OCI-LY3 (cell line): ENCODE measurements at regions not wholly inside any gene's neighbourhood (a gene's known extent, or its start where the extent isn't known, plus 50 kb on each side); places are given as distances from the start of the nearest gene placed in this dataset.

Experiments used
- H2AFZ ChIP-seq: fragments of 200-600, 300-600 bp; shearing (Covaris generic); 2 replicates; pipeline ENCODE4 v1.6.0; 2014; ENCODE audit warnings: antibody characterized with exemption, low read depth, low read length
- H3K27ac ChIP-seq: fragments of 200-600, 300-600 bp; sonication (generic); 2 replicates; pipeline ENCODE4 v1.5.1; 2014; ENCODE audit warnings: mild to moderate bottlenecking, low read length, moderate library complexity, mixed read lengths
- H3K27me3 ChIP-seq: fragments of 200-600, 300-600 bp; sonication (generic); 2 replicates; pipeline ENCODE4 v1.6.1; 2014; ENCODE audit warnings: low read depth, low read length, mixed read lengths
- H3K36me3 ChIP-seq: fragments of 200-600, 300-600 bp; sonication (generic); replicated peaks from 2 replicates; pipeline ENCODE3; 2014; ENCODE audit warnings: low read depth, low read length, mixed read lengths
- H3K4me1 ChIP-seq: fragments of 300-600, 200-600 bp; sonication (generic); 2 replicates; pipeline ENCODE4 v1.6.1; 2014; ENCODE audit warnings: low read length, mixed read lengths
- H3K4me2 ChIP-seq: fragments of 200-600, 300-600 bp; sonication (generic); 2 replicates; pipeline ENCODE4 v1.6.1; 2014; ENCODE audit warnings: low read length, mixed read lengths
- H3K4me3 ChIP-seq: fragments of 300-600, 200-600 bp; sonication (generic); 2 replicates; pipeline ENCODE4 v1.5.1; 2014; ENCODE audit warnings: antibody characterized with exemption, mild to moderate bottlenecking, low read length, moderate library complexity
- H3K79me2 ChIP-seq: fragments of 300-600, 200-600 bp; shearing (Covaris generic); 2 replicates; pipeline ENCODE4 v1.6.1; 2014; ENCODE audit warnings: mild to moderate bottlenecking, low read length, mixed read lengths
- H3K9ac ChIP-seq: fragments of 300-600, 200-600 bp; shearing (Covaris generic); 2 replicates; pipeline ENCODE4 v1.6.0; 2014; ENCODE audit warnings: mild to moderate bottlenecking, low read length, moderate library complexity
- H3K9me3 ChIP-seq: fragments of 200-600, 300-600 bp; shearing (Covaris generic); 2 replicates; pipeline ENCODE4 v1.6.1; 2014; ENCODE audit warnings: low read length, mixed read lengths; ENCODE audit not compliant: insufficient read depth
- H4K20me1 ChIP-seq: fragments of 200-600, 300-600 bp; sonication (generic); 2 replicates; pipeline ENCODE4 v1.6.1; 2016; ENCODE audit warnings: low read length, mixed read lengths; ENCODE audit not compliant: insufficient read depth
- CTCF ChIP-seq: fragments of 200-600, 300-600 bp; sonication (generic); IDR thresholded peaks from 2 replicates; pipeline ENCODE4 v1.5.1; 2014; ENCODE audit warnings: antibody characterized with exemption, low read length, low read depth
- EZH2phosphoT487 ChIP-seq: fragments of 200-600 bp; shearing (Covaris generic); IDR thresholded peaks from 2 replicates; pipeline ENCODE4 v1.6.1; 2018; ENCODE audit warnings: antibody characterized with exemption, mixed run types, low read depth

DNA sequence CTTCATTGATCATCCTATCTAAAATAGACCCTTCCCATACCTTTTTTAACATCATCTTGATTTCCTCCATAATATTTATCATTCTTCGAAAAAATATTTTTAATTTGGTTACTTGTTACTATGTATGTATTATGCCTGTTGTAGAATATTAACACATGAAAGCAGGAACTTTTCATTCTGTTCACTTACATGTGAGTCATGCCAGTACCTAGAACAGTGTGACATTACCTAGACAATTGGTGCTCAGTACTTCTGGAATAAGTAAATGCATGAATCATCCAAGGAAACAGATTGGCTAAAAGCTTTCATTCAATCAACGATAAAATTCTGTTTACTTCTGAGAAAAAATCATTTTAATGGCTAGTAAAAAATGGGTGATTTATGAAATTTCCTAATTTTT is 76.4 kb downstream of the CXXC4 start:
- no peak overlapping the region for H2AFZ ChIP-seq
- no peaks in the 10 kb centered on the region for H3K79me2 ChIP-seq
- no peaks in the 10 kb centered on the region for H3K4me1 ChIP-seq
- no peak for TF ChIP-seq EZH2phosphoT487
- no peak for TF ChIP-seq CTCF
- no peak overlapping the region for H3K9ac ChIP-seq
- no peak overlapping the region for H3K27ac ChIP-seq
- H3K4me2 ChIP-seq, result no peak overlapping the region
- no peaks in the 10 kb centered on the region for H4K20me1 ChIP-seq
- H3K36me3 ChIP-seq, result no peaks in the 10 kb centered on the region
- no peaks in the 10 kb centered on the region for H3K27me3 ChIP-seq
- no peak overlapping the region for H3K4me3 ChIP-seq
- H3K9me3 ChIP-seq, result no peaks in the 10 kb centered on the region

DNA sequence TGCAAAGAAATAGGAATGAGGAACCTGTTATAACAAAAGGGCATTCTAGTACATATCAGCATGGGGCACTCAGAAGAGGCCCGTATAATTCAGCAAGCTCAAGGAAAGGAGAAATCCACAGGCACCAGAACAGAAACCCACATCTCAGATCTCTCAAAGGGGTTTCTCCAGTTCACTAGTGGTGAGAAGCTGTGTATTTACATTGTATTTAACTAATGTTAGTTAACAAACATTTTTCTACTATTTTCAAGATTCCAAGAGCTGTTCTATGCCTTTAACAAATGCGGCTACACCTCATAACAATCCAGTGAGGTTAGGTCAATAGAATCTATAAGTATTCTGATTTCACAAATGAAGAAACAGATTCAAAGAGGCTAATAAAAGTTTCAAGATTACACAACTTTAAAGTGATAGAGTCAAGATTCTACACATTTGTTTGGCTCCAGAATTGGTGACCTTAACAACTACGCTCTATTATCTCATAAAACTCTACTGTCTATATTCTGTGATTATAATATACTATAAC is 77.3 kb downstream of the CXXC4 start:
- no peaks in the 10 kb centered on the region for H3K4me1 ChIP-seq
- H3K79me2 ChIP-seq, result no peaks in the 10 kb centered on the region
- H3K4me3 ChIP-seq, result no peak overlapping the region
- no peak overlapping the region for H3K27ac ChIP-seq
- no peaks in the 10 kb centered on the region for H3K27me3 ChIP-seq
- no peaks in the 10 kb centered on the region for H3K9me3 ChIP-seq
- TF ChIP-seq EZH2phosphoT487, result no peak
- TF ChIP-seq CTCF, result no peak
- no peaks in the 10 kb centered on the region for H3K36me3 ChIP-seq
- H3K9ac ChIP-seq, result no peak overlapping the region
- no peaks in the 10 kb centered on the region for H4K20me1 ChIP-seq
- H3K4me2 ChIP-seq, result no peak overlapping the region
- no peak overlapping the region for H2AFZ ChIP-seq

GRCh38 chr4:104416725-104417356 is 77.9 kb downstream of the CXXC4 start:
- H3K36me3 ChIP-seq, result no peaks in the 10 kb centered on the region
- H3K9ac ChIP-seq, result no peak overlapping the region
- TF ChIP-seq EZH2phosphoT487 (no peak), CTCF (no peak)
- no peak overlapping the region for H2AFZ ChIP-seq
- H3K9me3 ChIP-seq, result no peaks in the 10 kb centered on the region
- H4K20me1 ChIP-seq, result no peaks in the 10 kb centered on the region
- H3K79me2 ChIP-seq, result no peaks in the 10 kb centered on the region
- no peaks in the 10 kb centered on the region for H3K27me3 ChIP-seq
- H3K4me2 ChIP-seq, result no peak overlapping the region
- H3K27ac ChIP-seq, result no peak overlapping the region
- H3K4me1 ChIP-seq, result no peaks in the 10 kb centered on the region
- no peak overlapping the region for H3K4me3 ChIP-seq

GRCh38 chr4:104413487-104413886 is 81.2 kb downstream of the CXXC4 start:
- TF ChIP-seq EZH2phosphoT487 (no peak), CTCF (no peak)
- no peaks in the 10 kb centered on the region for H3K9me3 ChIP-seq
- no peaks in the 10 kb centered on the region for H3K4me1 ChIP-seq

More at GRCh38 chr4:104413487-104413886, 81.2 kb downstream of the CXXC4 start:
- Histone ChIP-seq H3K4me2 (no peak overlapping the region), H3K27me3 (no peaks in the 10 kb centered on the region), H3K79me2 (no peaks in the 10 kb centered on the region), H3K9ac (no peak overlapping the region), H4K20me1 (no peaks in the 10 kb centered on the region), H3K4me3 (no peak overlapping the region), H3K36me3 (no peaks in the 10 kb centered on the region), H3K27ac (no peak overlapping the region), H2AFZ (no peak overlapping the region)
